Smooth muscle cell (in vitro differentiated cells): ENCODE measurements at regions not wholly inside any gene's neighbourhood (a gene's known extent, or its start where the extent isn't known, plus 50 kb on each side); places are given as distances from the start of the nearest gene placed in this dataset.

Experiments used
- DNase-seq: peaks from one replicate; lab custom pipeline; 2025; ENCODE audit not compliant: unreplicated experiment; lab: John Stamatoyannopoulos, UW
- H2AFZ ChIP-seq: fragments of 200-600 bp; sonication (generic); 2 replicates; pipeline ENCODE4 v1.6.0; 2016; ENCODE audit warnings: antibody characterized with exemption, low read depth, mild to moderate bottlenecking
- H3F3A ChIP-seq: fragments of 200-600 bp; sonication (generic); 2 replicates; pipeline ENCODE4 v1.6.0; 2017; ENCODE audit warnings: antibody characterized with exemption, low read depth
- H3K27ac ChIP-seq: fragments of 200-600 bp; sonication (generic); 2 replicates; pipeline ENCODE4 v1.5.1; 2016; ENCODE audit warnings: low read depth, mild to moderate bottlenecking
- H3K27me3 ChIP-seq: fragments of 200-600 bp; sonication (generic); 2 replicates; pipeline ENCODE4 v1.6.1; 2016; ENCODE audit warnings: low read depth, mild to moderate bottlenecking
- H3K36me3 ChIP-seq: fragments of 200-600 bp; sonication (generic); 2 replicates; pipeline ENCODE4 v1.5.1; 2016; ENCODE audit warnings: low read depth
- H3K4me1 ChIP-seq: fragments of 200-600 bp; sonication (generic); 2 replicates; pipeline ENCODE4 v1.5.1; 2016; ENCODE audit warnings: low read depth
- H3K4me2 ChIP-seq: fragments of 200-600 bp; sonication (generic); 2 replicates; pipeline ENCODE4 v1.6.0; 2016; ENCODE audit warnings: mild to moderate bottlenecking
- H3K4me3 ChIP-seq: fragments of 200-600 bp; sonication (generic); 2 replicates; pipeline ENCODE4 v1.5.1; 2016; ENCODE audit warnings: mild to moderate bottlenecking
- H3K79me2 ChIP-seq: fragments of 200-600 bp; sonication (generic); 2 replicates; pipeline ENCODE4 v1.6.0; 2016; ENCODE audit warnings: low read depth, mild to moderate bottlenecking
- H3K9ac ChIP-seq: fragments of 200-600 bp; sonication (generic); 2 replicates; pipeline ENCODE4 v1.6.0; 2016; ENCODE audit warnings: low read depth
- H3K9me3 ChIP-seq: fragments of 200-600 bp; sonication (generic); replicated peaks from 2 replicates; pipeline ENCODE4 v1.5.1; 2016; ENCODE audit warnings: low read depth
- H4K20me1 ChIP-seq: fragments of 200-600 bp; sonication (generic); 2 replicates; pipeline ENCODE4 v1.6.0; 2016; ENCODE audit warnings: low read depth
- WGBS: methylation state at CpG from one replicate; pipeline ENCODE4 v1.1.7; 2016; ENCODE audit warnings: low lambda C conversion rate; 5-methylcytosine and 5-hydroxymethylcytosine counted together
- TF ChIP-seq, protein P1 (sequence below): fragments of 200-600 bp; sonication (generic); IDR thresholded peaks from 2 replicates; pipeline ENCODE4 v1.5.1; 2017; ENCODE audit warnings: borderline replicate concordance, mild to moderate bottlenecking, antibody characterized with exemption; ENCODE audit not compliant: insufficient read depth, poor library complexity, severe bottlenecking

- no peak overlapping the region for H2AFZ ChIP-seq
- no peaks in the 10 kb centered on the region for H3K9me3 ChIP-seq
- no peak overlapping the region for H3K27ac ChIP-seq
- no peaks in the 10 kb centered on the region for H3K79me2 ChIP-seq
- 94% methylated on average over 7 of the region's 7 CpGs for WGBS
- no peak for DNase-seq
- no peaks in the 10 kb centered on the region for H3F3A ChIP-seq
- H4K20me1 ChIP-seq = no peaks in the 10 kb centered on the region
- no peak overlapping the region for H3K4me2 ChIP-seq
- H3K36me3 ChIP-seq = no peaks in the 10 kb centered on the region
- H3K4me1 ChIP-seq = peaks cover 2% of the 10 kb centered on the region
- TF ChIP-seq, protein P1, sequence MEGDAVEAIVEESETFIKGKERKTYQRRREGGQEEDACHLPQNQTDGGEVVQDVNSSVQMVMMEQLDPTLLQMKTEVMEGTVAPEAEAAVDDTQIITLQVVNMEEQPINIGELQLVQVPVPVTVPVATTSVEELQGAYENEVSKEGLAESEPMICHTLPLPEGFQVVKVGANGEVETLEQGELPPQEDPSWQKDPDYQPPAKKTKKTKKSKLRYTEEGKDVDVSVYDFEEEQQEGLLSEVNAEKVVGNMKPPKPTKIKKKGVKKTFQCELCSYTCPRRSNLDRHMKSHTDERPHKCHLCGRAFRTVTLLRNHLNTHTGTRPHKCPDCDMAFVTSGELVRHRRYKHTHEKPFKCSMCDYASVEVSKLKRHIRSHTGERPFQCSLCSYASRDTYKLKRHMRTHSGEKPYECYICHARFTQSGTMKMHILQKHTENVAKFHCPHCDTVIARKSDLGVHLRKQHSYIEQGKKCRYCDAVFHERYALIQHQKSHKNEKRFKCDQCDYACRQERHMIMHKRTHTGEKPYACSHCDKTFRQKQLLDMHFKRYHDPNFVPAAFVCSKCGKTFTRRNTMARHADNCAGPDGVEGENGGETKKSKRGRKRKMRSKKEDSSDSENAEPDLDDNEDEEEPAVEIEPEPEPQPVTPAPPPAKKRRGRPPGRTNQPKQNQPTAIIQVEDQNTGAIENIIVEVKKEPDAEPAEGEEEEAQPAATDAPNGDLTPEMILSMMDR = no peak
- H3K9ac ChIP-seq = no peak overlapping the region
- no peak overlapping the region for H3K4me3 ChIP-seq
- no peaks in the 10 kb centered on the region for H3K27me3 ChIP-seq
These were observed 78.2 kb upstream of the SEC61G start for GRCh38 chr7:54837168-54837567.

DNA sequence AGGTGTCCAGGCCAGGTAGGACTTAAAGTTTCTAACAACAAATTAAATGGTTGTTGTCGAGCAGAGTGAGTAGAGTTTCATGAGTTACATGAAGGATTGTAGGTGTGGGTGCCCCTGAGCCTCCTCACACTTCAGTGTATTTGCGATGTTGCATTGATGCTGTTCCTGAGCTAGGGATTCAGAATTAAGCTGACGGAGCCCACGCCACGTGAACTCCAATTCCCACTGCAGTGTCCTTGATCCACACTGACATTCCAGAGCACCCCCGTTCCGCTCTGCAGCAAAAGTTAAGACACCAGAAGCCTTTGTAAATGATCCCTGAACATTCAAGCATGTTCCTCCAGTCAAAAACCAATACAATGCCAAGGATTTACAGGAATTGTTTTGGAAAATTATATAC is 78.8 kb upstream of the SEC61G start:
- TF ChIP-seq, protein P1 = no peak
- Histone ChIP-seq H4K20me1 (no peaks in the 10 kb centered on the region), H3K36me3 (no peaks in the 10 kb centered on the region), H3K79me2 (no peaks in the 10 kb centered on the region), H3F3A (no peaks in the 10 kb centered on the region), H3K4me3 (no peak overlapping the region), H3K9ac (no peak overlapping the region), H2AFZ (no peak overlapping the region), H3K4me2 (no peak overlapping the region), H3K4me1 (peaks cover 5% of the 10 kb centered on the region), H3K27me3 (no peaks in the 10 kb centered on the region), H3K27ac (no peak overlapping the region), H3K9me3 (no peaks in the 10 kb centered on the region)
- no peak for DNase-seq
- WGBS = 89% methylated on average over 7 of the region's 7 CpGs

DNA sequence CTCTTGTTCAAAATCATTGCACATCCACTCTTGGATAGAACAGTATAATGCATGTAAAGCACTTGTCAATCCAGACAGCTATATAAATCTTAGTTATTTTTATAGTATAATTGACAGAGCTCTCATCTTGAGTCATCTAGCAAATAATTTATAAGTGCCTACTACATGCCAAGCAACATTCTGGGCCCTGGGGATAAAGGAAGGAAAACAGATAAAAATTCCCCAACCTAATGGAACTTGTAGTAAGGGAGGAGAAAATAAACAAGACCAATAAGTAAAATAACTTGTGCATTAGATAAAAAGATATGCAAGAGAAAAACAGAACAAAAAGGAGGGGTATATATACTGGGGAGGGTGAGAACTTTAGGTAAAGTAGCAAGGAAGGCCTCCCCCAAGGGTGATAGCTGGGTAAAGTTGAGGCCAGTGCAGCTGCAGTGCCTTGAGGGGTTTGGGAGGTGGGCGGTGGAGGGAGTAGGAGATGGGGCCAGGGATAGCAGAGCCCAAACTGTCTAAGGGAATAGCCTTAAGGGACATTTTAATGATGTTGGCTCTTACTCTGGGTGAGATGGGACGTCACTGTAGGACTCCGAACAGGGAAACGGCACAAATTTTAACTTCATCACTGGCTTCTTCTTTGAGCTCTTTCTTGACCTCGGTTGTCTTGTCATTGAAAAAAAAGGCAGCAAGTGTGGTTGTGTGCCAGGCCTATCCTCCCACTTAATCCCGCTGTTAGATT is 79.3 kb upstream of the SEC61G start:
- Histone ChIP-seq H3K27me3 (no peaks in the 10 kb centered on the region), H4K20me1 (no peaks in the 10 kb centered on the region), H2AFZ (no peak overlapping the region), H3K27ac (no peak overlapping the region), H3K9me3 (no peaks in the 10 kb centered on the region), H3K4me2 (no peak overlapping the region), H3K36me3 (no peaks in the 10 kb centered on the region), H3F3A (no peaks in the 10 kb centered on the region), H3K4me3 (no peak overlapping the region), H3K9ac (no peak overlapping the region), H3K79me2 (no peaks in the 10 kb centered on the region), H3K4me1 (peaks cover 5% of the 10 kb centered on the region)
- no peak for DNase-seq
- TF ChIP-seq, protein P1 = no peak
- WGBS = 79% methylated on average over 6 of the region's 6 CpGs
